MM.1S (cell line): ENCODE measurements at regions not wholly inside any gene's neighbourhood (a gene's known extent, or its start where the extent isn't known, plus 50 kb on each side); places are given as distances from the start of the nearest gene placed in this dataset.

Experiments used
- DNase-seq: peaks from one replicate; pipeline ENCODE4 v3.0.0-alpha.2; 2015
- H2AFZ ChIP-seq: fragments of 300-600 bp; sonication (generic); 2 replicates; pipeline ENCODE4 v1.6.0; 2016; ENCODE audit warnings: antibody characterized with exemption, low read length
- H3F3A ChIP-seq: fragments of 300-600 bp; sonication (generic); 2 replicates; pipeline ENCODE4 v1.6.1; 2016; ENCODE audit warnings: mild to moderate bottlenecking, antibody characterized with exemption, low read length, moderate library complexity, mixed read lengths; ENCODE audit not compliant: insufficient read depth
- H3K27ac ChIP-seq: fragments of 300-600 bp; sonication (generic); 2 replicates; pipeline ENCODE4 v1.5.1; 2016; ENCODE audit warnings: mild to moderate bottlenecking, low read length
- H3K27me3 ChIP-seq: fragments of 300-600 bp; sonication (generic); replicated peaks from 2 replicates; pipeline ENCODE4 v1.6.0; 2016; ENCODE audit warnings: low read length; ENCODE audit not compliant: insufficient read depth
- H3K36me3 ChIP-seq: fragments of 300-600 bp; sonication (generic); replicated peaks from 2 replicates; pipeline ENCODE4 v1.6.1; 2016; ENCODE audit warnings: mild to moderate bottlenecking, low read length, mixed read lengths; ENCODE audit not compliant: insufficient read depth
- H3K4me1 ChIP-seq: fragments of 300-600 bp; sonication (generic); 2 replicates; pipeline ENCODE4 v1.6.1; 2016; ENCODE audit warnings: low read length, mixed read lengths
- H3K4me2 ChIP-seq: fragments of 300-600 bp; sonication (generic); 2 replicates; pipeline ENCODE4 v1.6.0; 2016; ENCODE audit warnings: low read depth, low read length
- H3K4me3 ChIP-seq: fragments of 300-600 bp; sonication (generic); 2 replicates; pipeline ENCODE4 v1.5.1; 2016; ENCODE audit warnings: low read length, mixed read lengths
- H3K79me2 ChIP-seq: fragments of 300-600 bp; sonication (generic); 2 replicates; pipeline ENCODE4 v1.6.1; 2016; ENCODE audit warnings: mixed run types, low read length, mixed read lengths
- H3K9ac ChIP-seq: fragments of 300-600 bp; sonication (generic); 2 replicates; pipeline ENCODE4 v1.6.1; 2016; ENCODE audit warnings: low read length, mixed read lengths
- H3K9me2 ChIP-seq: fragments of 300-600 bp; sonication (generic); replicated peaks from 2 replicates; pipeline ENCODE4 v1.6.1; 2016; ENCODE audit warnings: mild to moderate bottlenecking, low read length, mixed read lengths; ENCODE audit not compliant: insufficient read depth
- H3K9me3 ChIP-seq: fragments of 300-600 bp; sonication (generic); replicated peaks from 2 replicates; pipeline ENCODE4 v1.6.1; 2016; ENCODE audit warnings: mild to moderate bottlenecking, low read length, mixed read lengths; ENCODE audit not compliant: insufficient read depth
- H4K20me1 ChIP-seq: fragments of 300-600 bp; sonication (generic); 2 replicates; pipeline ENCODE4 v1.6.1; 2016; ENCODE audit warnings: mild to moderate bottlenecking, low read length, moderate library complexity, mixed read lengths; ENCODE audit not compliant: insufficient read depth
- CTCF ChIP-seq: fragments of 300-600 bp; sonication (generic); IDR thresholded peaks from 2 replicates; pipeline ENCODE4 v1.5.1; 2016; ENCODE audit warnings: antibody characterized with exemption, low read length, mixed read lengths
- EZH2 ChIP-seq: fragments of 300-600 bp; sonication (generic); optimal IDR thresholded peaks from 2 replicates; pipeline ENCODE3; 2017; ENCODE audit warnings: low read depth, mild to moderate bottlenecking, antibody characterized with exemption, low read length, mixed read lengths
- EZH2phosphoT487 ChIP-seq: fragments of 300-600 bp; sonication (generic); IDR thresholded peaks from 2 replicates; pipeline ENCODE4 v1.6.1; 2018; ENCODE audit warnings: antibody characterized with exemption, low read length

GRCh38 chr2:16248571-16249105 lies 308.3 kb downstream of the MYCN start:
- Histone ChIP-seq H3K9ac (no peak overlapping the region), H3K36me3 (no peaks in the 10 kb centered on the region), H2AFZ (no peak overlapping the region)

GRCh38 chr2:16247326-16248122 lies 307.2 kb downstream of the MYCN start:
- no peaks in the 10 kb centered on the region for H3K79me2 ChIP-seq
- H3F3A ChIP-seq, result no peaks in the 10 kb centered on the region
- TF ChIP-seq EZH2 (no peak), CTCF (no peak), EZH2phosphoT487 (no peak)
- H3K9ac ChIP-seq, result no peak overlapping the region
- DNase-seq, result no peak
- no peaks in the 10 kb centered on the region for H3K9me3 ChIP-seq
- H3K36me3 ChIP-seq, result no peaks in the 10 kb centered on the region
- no peaks in the 10 kb centered on the region for H3K9me2 ChIP-seq
- no peaks in the 10 kb centered on the region for H3K4me1 ChIP-seq
- no peaks in the 10 kb centered on the region for H4K20me1 ChIP-seq
- no peak overlapping the region for H2AFZ ChIP-seq
- no peak overlapping the region for H3K27ac ChIP-seq
- H3K4me2 ChIP-seq, result no peak overlapping the region
- H3K4me3 ChIP-seq, result no peak overlapping the region
- no peaks in the 10 kb centered on the region for H3K27me3 ChIP-seq

More at GRCh38 chr2:16248571-16249105, 308.3 kb downstream of the MYCN start:
- no peaks in the 10 kb centered on the region for H3K4me1 ChIP-seq
- H3K4me2 ChIP-seq, result no peak overlapping the region
- no peak for DNase-seq
- no peaks in the 10 kb centered on the region for H3K79me2 ChIP-seq
- no peak overlapping the region for H3K27ac ChIP-seq
- no peak overlapping the region for H3K4me3 ChIP-seq
- no peaks in the 10 kb centered on the region for H3K9me2 ChIP-seq
- TF ChIP-seq EZH2, result no peak
- TF ChIP-seq CTCF, result no peak
- no peak for TF ChIP-seq EZH2phosphoT487
- H3K9me3 ChIP-seq, result no peaks in the 10 kb centered on the region
- no peaks in the 10 kb centered on the region for H4K20me1 ChIP-seq
- H3F3A ChIP-seq, result no peaks in the 10 kb centered on the region
- no peaks in the 10 kb centered on the region for H3K27me3 ChIP-seq

DNA sequence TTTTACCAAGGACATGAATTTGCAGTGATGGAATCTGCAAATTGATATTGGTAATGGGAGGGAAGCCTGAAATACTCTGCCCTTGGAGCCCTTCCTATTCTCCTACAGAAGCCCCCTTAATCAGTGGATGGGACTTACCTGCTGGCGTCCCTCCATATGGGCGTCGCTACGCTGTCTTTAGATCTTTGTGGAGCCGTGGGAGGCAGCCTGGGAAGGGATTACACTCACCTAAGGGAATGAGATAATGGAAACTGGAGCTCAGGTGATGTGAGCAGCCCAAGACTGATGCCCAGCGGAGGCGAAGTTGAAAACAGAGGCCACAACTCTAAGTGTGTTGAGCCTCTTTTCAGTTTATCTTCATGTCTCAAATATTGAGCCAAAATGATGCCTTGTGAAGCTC lies 306.6 kb downstream of the MYCN start:
- no peaks in the 10 kb centered on the region for H3K9me2 ChIP-seq
- H2AFZ ChIP-seq, result no peak overlapping the region
- TF ChIP-seq EZH2, result no peak
- no peak for TF ChIP-seq EZH2phosphoT487
- no peak for TF ChIP-seq CTCF
- no peaks in the 10 kb centered on the region for H3F3A ChIP-seq
- no peak for DNase-seq
- H3K27me3 ChIP-seq, result no peaks in the 10 kb centered on the region
- no peaks in the 10 kb centered on the region for H3K4me1 ChIP-seq
- no peak overlapping the region for H3K9ac ChIP-seq
- no peaks in the 10 kb centered on the region for H4K20me1 ChIP-seq
- no peaks in the 10 kb centered on the region for H3K36me3 ChIP-seq
- H3K9me3 ChIP-seq, result no peaks in the 10 kb centered on the region
- H3K4me3 ChIP-seq, result no peak overlapping the region
- H3K4me2 ChIP-seq, result no peak overlapping the region
- no peak overlapping the region for H3K27ac ChIP-seq
- H3K79me2 ChIP-seq, result no peaks in the 10 kb centered on the region
